ENCODE measurements at regions not wholly inside any gene's neighbourhood (a gene's known extent, or its start where the extent isn't known, plus 50 kb on each side); places are given as distances from the start of the nearest gene placed in this dataset.

- TF ChIP-seq CTCF (IDR thresholded peaks at IDR 0.05) (no peak), EP300 (IDR thresholded peaks at IDR 0.05) (no peak)
Observed at GRCh38 chr4:24104158-24104565, 214.3 kb upstream of the PPARGC1A start.

Measured in ovary (tissue), 3 donors.